ENCODE measurements at regions not wholly inside any gene's neighbourhood (a gene's known extent, or its start where the extent isn't known, plus 50 kb on each side); places are given as distances from the start of the nearest gene placed in this dataset.

- TF ChIP-seq CTCF (IDR thresholded peaks at IDR 0.05) = no peak
- no peak for TF ChIP-seq EP300 (IDR thresholded peaks at IDR 0.05)
These were observed 474.4 kb downstream of the FAM72C start for GRCh38 chr1:143497374-143497747.

All from suprapubic skin (tissue), 3 donors.